Lung (tissue), 11 donors: ENCODE measurements at regions not wholly inside any gene's neighbourhood (a gene's known extent, or its start where the extent isn't known, plus 50 kb on each side); places are given as distances from the start of the nearest gene placed in this dataset.

ENCODE experiments used
- ATAC-seq: fragments of 200-7000 bp; cut with Tn5 transposase; one replicate; pipeline ENCODE4 v1.9.1; 2020; ENCODE audit warnings: moderate number of reproducible peaks; ENCODE audit not compliant: insufficient read depth, low FRiP score
- DNase-seq, 3 donors: peaks; one replicate each; pipeline ENCODE4 v3.0.0-alpha.2; 2013 to 2017
- H3K27ac ChIP-seq, 2 donors: one replicate each; pipeline ENCODE4 v1.5.1; 2013; ENCODE audit warnings: mild to moderate bottlenecking in 2 of 2, moderate library complexity in 2 of 2, control low read depth in 1 of 2, inconsistent platforms in 1 of 2, low read depth in 1 of 2, low read length in 1 of 2
- H3K27me3 ChIP-seq, 3 donors: one replicate each; pipeline ENCODE4 v1.5.1; 2013; ENCODE audit warnings: low read length in 2 of 3; ENCODE audit not compliant: control insufficient read depth in 3 of 3, insufficient read depth in 3 of 3
- H3K36me3 ChIP-seq, 4 donors: one replicate each; pipeline ENCODE4 v1.5.1; 2013; ENCODE audit warnings: low read length in 4 of 4, mild to moderate bottlenecking in 1 of 4, moderate library complexity in 1 of 4; ENCODE audit not compliant: control insufficient read depth in 4 of 4, insufficient read depth in 4 of 4
- H3K4me1 ChIP-seq, 5 donors: one replicate each; pipeline ENCODE4 v1.5.1; 2013; ENCODE audit warnings: low read length in 5 of 5, mild to moderate bottlenecking in 2 of 5, moderate library complexity in 1 of 5; ENCODE audit not compliant: control insufficient read depth in 5 of 5, insufficient read depth in 5 of 5
- H3K4me3 ChIP-seq: one replicate; pipeline ENCODE4 v1.5.1; 2013; ENCODE audit warnings: mild to moderate bottlenecking, control low read depth, moderate library complexity
- H3K9ac ChIP-seq, 2 donors: one replicate each; pipeline ENCODE4 v1.5.1; 2013; ENCODE audit warnings: low read length in 2 of 2, control low read depth in 1 of 2; ENCODE audit not compliant: insufficient read depth in 1 of 2
- H3K9me3 ChIP-seq, 4 donors: one replicate each; pipeline ENCODE4 v1.5.1; 2013; ENCODE audit warnings: low read length in 3 of 4, mild to moderate bottlenecking in 1 of 4, moderate library complexity in 1 of 4; ENCODE audit not compliant: control insufficient read depth in 4 of 4, insufficient read depth in 3 of 4
- CTCF ChIP-seq: IDR thresholded peaks from 2 replicates; pipeline ENCODE4 v1.5.1; 2012; ENCODE audit warnings: mild to moderate bottlenecking; ENCODE audit errors: control extremely low read depth, extremely low read depth
- WGBS, 2 donors: extraction: QIAGEN DNeasy Blood & Tissue Kit; methylation state at CpG; one replicate each; pipeline ENCODE4 v1.1.7; 2013; 5-methylcytosine and 5-hydroxymethylcytosine counted together
- donor health status: control.
- donor health status: control.
- donor health status: Bipolar disorder and iron deficiency.
- donor health status: healthy.
- donor health status: DM: yes; HTN: yes; CAD: no.

- TF ChIP-seq CTCF: no peak
- Histone ChIP-seq H3K4me1 (no peaks in the 10 kb centered on the region), H3K4me3 (no peak overlapping the region), H3K36me3 (no peaks in the 10 kb centered on the region), H3K27ac (no peak overlapping the region), H3K27me3 (no peaks in the 10 kb centered on the region), H3K9ac (no peak overlapping the region), H3K9me3 (peaks cover 0 to 4% (median 1%) of the 10 kb centered on the region in 4 donors)
- no peak for DNase-seq
- ATAC-seq: no peak
Measured at GRCh38 chr2:146213674-146214073, 1631.2 kb upstream of the ACVR2A start.

GRCh38 chr2:146212602-146213001, 1632.2 kb upstream of the ACVR2A start:
- WGBS, 2 donors: 93 to 94% methylated on average over 4 of the region's 4 CpGs
- Histone ChIP-seq H3K9ac (no peak overlapping the region), H3K4me3 (no peak overlapping the region), H3K27ac (no peak overlapping the region), H3K9me3 (peaks cover 0 to 4% (median 1%) of the 10 kb centered on the region in 4 donors), H3K4me1 (no peaks in the 10 kb centered on the region), H3K27me3 (no peaks in the 10 kb centered on the region), H3K36me3 (no peaks in the 10 kb centered on the region)
- no peak for ATAC-seq
- DNase-seq: no peak
- no peak for TF ChIP-seq CTCF

GRCh38 chr2:146209842-146210275, 1635.0 kb upstream of the ACVR2A start:
- Histone ChIP-seq H3K9me3 (no peaks in the 10 kb centered on the region), H3K4me1 (no peaks in the 10 kb centered on the region), H3K27me3 (no peaks in the 10 kb centered on the region), H3K36me3 (no peaks in the 10 kb centered on the region), H3K4me3 (no peak overlapping the region), H3K27ac (no peak overlapping the region), H3K9ac (no peak overlapping the region)
- 87 to 91% methylated on average over 3 of the region's 3 CpGs for WGBS, 2 donors
- ATAC-seq (no peak), DNase-seq (no peak)
- TF ChIP-seq CTCF: no peak

- ATAC-seq: no peak
- Histone ChIP-seq H3K27me3 (no peaks in the 10 kb centered on the region), H3K9me3 (no peaks in the 10 kb centered on the region), H3K9ac (no peak overlapping the region), H3K4me1 (no peaks in the 10 kb centered on the region), H3K27ac (no peak overlapping the region), H3K4me3 (no peak overlapping the region), H3K36me3 (no peaks in the 10 kb centered on the region)
- TF ChIP-seq CTCF: no peak
- 86 to 91% methylated on average over 3 of the region's 3 CpGs for WGBS, 2 donors
- no peak for DNase-seq
Measured at GRCh38 chr2:146207901-146208300, 1636.9 kb upstream of the ACVR2A start.
